Right atrium auricular region (tissue), 2 donors: ENCODE measurements at regions not wholly inside any gene's neighbourhood (a gene's known extent, or its start where the extent isn't known, plus 50 kb on each side); places are given as distances from the start of the nearest gene placed in this dataset.

Experiments used
- DNase-seq: peaks from one replicate; pipeline ENCODE4 v3.0.0-alpha.2; 2019; ENCODE audit warnings: low spot score
- H3K27ac ChIP-seq, 2 donors: fragments of 200-600 bp; sonication (generic); 1 replicate in 1 of 2; 2 replicates in 1 of 2; pipeline ENCODE4 v1.5.1; 2016 to 2019
- H3K27me3 ChIP-seq, 2 donors: fragments of 200-600 bp; sonication (generic); one replicate each; pipeline versions ENCODE4 v1.5.1 to v1.6.0; 2017 to 2019
- H3K36me3 ChIP-seq: fragments of 200-600 bp; sonication (generic); one replicate; pipeline ENCODE4 v1.5.1; 2016
- H3K4me1 ChIP-seq, 2 donors: fragments of 200-600 bp; sonication (generic); one replicate each; pipeline versions ENCODE4 v1.5.1 to v1.6.0; 2017 to 2019
- H3K4me3 ChIP-seq, 2 donors: fragments of 200-600 bp; sonication (generic); 1 replicate in 1 of 2; 2 replicates in 1 of 2; pipeline ENCODE4 v1.5.1; 2017 to 2019; ENCODE audit warnings: mild to moderate bottlenecking in 1 of 2, moderate library complexity in 1 of 2
- H3K9me3 ChIP-seq, 2 donors: fragments of 200-600 bp; sonication (generic); one replicate each; pipeline ENCODE4 v1.5.1; 2019
- TF ChIP-seq, protein P1 (sequence below), 2 donors: fragments of 200-600 bp; sonication (generic); IDR thresholded peaks; one replicate each; pipeline ENCODE4 v1.5.1; 2019; ENCODE audit warnings: antibody characterized with exemption in 2 of 2

DNA sequence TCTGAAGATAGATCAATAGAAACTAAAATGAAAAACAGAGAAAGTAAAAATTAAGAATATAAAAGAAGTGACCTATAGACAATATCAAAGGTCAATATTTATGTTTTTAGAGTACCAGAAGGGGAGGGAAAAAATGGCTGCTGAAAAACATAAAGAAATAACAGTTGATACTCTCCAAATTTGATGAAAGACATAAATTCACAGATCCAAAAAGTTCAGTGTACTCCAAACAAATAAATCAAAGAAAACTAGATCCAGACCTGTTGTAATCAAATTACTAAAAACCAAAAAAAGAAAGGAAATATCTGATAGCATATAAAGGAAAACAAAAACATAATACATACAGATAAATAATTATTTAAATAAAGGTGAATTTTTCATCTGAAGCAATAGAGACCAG is 1689.1 kb upstream of the TMEFF2 start:
- no peaks in the 10 kb centered on the region for H3K27me3 ChIP-seq
- no peaks in the 10 kb centered on the region for H3K4me1 ChIP-seq
- TF ChIP-seq, protein P1, sequence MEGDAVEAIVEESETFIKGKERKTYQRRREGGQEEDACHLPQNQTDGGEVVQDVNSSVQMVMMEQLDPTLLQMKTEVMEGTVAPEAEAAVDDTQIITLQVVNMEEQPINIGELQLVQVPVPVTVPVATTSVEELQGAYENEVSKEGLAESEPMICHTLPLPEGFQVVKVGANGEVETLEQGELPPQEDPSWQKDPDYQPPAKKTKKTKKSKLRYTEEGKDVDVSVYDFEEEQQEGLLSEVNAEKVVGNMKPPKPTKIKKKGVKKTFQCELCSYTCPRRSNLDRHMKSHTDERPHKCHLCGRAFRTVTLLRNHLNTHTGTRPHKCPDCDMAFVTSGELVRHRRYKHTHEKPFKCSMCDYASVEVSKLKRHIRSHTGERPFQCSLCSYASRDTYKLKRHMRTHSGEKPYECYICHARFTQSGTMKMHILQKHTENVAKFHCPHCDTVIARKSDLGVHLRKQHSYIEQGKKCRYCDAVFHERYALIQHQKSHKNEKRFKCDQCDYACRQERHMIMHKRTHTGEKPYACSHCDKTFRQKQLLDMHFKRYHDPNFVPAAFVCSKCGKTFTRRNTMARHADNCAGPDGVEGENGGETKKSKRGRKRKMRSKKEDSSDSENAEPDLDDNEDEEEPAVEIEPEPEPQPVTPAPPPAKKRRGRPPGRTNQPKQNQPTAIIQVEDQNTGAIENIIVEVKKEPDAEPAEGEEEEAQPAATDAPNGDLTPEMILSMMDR (IDR thresholded peaks at IDR 0.05) = no peak
- no peak overlapping the region for H3K27ac ChIP-seq
- H3K9me3 ChIP-seq = peaks cover 0 to 10% of the 10 kb centered on the region in 2 donors
- no peak for DNase-seq
- no peaks in the 10 kb centered on the region for H3K36me3 ChIP-seq
- no peak overlapping the region for H3K4me3 ChIP-seq

DNA sequence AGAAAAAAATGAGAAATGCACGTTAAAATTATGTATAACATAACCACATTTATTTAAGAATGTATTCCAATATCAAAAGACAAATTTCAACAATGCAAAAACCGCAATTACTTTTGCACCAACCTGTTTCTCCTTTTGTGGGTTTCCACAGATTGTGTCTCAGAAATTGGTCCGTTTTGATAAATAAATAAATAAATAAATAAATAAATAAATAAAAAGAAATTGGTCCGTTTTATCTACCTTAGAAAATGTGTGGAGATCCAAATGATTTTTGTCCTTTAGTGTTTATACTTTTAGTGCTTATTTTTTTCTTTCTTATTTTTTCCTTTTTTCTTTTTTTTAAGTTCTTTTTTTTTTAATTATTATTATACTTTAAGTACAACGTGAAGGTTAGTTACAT is 1682.2 kb upstream of the TMEFF2 start:
- H3K36me3 ChIP-seq = no peaks in the 10 kb centered on the region

DNA sequence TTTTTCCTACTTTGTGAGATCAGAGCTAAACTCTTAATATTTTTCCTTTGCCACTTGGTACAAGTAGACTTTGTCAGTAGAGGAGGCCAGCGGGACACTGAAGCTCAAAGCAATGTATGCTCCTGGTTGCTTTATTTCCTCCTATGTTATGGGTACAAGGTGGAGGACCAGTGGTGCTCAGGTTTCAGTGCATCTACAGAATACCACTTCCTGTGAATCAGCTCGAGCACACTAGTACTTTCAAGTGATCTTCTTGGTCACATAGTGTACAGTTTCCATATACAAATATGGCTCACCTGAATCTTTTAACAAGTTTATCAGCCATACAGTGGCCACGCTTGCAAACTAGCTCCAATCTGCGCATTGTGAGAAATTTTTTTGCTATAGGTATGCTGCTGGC is 1674.8 kb upstream of the TMEFF2 start:
- no peak overlapping the region for H3K27ac ChIP-seq
- H3K4me1 ChIP-seq = no peaks in the 10 kb centered on the region
- no peak overlapping the region for H3K4me3 ChIP-seq
- no peaks in the 10 kb centered on the region for H3K27me3 ChIP-seq
- H3K9me3 ChIP-seq = peaks cover 0 to 5% of the 10 kb centered on the region in 2 donors
- no peak for DNase-seq
- TF ChIP-seq, protein P1 (IDR thresholded peaks at IDR 0.05) = no peak
- no peaks in the 10 kb centered on the region for H3K36me3 ChIP-seq

More for the DNA sequence above, 1682.2 kb upstream of the TMEFF2 start:
- Histone ChIP-seq H3K27ac (no peak overlapping the region), H3K9me3 (no peaks in the 10 kb centered on the region), H3K27me3 (no peaks in the 10 kb centered on the region), H3K4me3 (no peak overlapping the region), H3K4me1 (no peaks in the 10 kb centered on the region)
- no peak for DNase-seq
- TF ChIP-seq, protein P1 (IDR thresholded peaks at IDR 0.05) = no peak

DNA sequence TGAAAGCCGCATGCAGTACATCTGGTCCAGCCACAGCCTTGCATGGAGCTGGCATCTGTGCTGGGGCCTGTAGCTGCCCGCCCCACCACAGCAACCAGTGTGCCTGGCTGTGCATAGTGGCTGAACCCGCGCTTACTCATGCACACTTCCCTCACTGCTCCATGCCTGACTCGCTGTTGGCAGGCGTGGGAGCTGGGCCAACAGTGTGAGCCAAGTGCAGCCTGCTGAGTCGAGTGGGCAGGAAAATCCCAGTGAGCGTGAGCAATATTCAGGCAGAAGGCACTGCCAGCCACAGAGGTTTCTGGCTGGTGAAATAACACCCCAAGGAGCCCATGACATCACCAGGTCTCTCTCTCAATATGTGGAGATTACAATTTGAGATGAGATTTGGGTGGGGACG is 1674.1 kb upstream of the TMEFF2 start:
- H3K36me3 ChIP-seq = no peaks in the 10 kb centered on the region
- no peak for DNase-seq
- TF ChIP-seq, protein P1 (IDR thresholded peaks at IDR 0.05) = no peak
- H3K27ac ChIP-seq = no peak overlapping the region
- H3K4me1 ChIP-seq = no peaks in the 10 kb centered on the region
- no peaks in the 10 kb centered on the region for H3K27me3 ChIP-seq
- H3K4me3 ChIP-seq = no peak overlapping the region
- H3K9me3 ChIP-seq = peaks cover 0 to 5% of the 10 kb centered on the region in 2 donors

DNA sequence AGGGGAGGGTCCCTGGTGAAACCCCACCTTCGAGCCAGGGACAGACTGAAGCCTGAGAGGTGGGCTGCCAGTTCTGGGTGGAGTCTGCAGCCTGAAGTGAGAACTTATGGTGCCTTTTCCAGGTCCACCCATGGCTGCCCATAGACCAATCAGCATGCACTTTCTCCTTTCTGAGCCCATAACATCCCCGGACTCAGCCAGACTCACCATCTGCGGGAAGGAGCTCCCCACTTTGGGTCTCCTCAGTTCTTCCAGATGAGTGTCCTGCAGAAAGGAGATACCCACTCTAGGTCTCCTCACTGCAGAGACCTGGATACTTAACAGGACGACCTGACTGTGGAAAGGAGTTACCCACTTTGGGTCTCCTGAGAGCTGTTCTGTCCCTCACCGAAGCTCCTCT is 1673.4 kb upstream of the TMEFF2 start:
- no peaks in the 10 kb centered on the region for H3K4me1 ChIP-seq
- no peak for DNase-seq
- TF ChIP-seq, protein P1 (IDR thresholded peaks at IDR 0.05) = no peak
- H3K9me3 ChIP-seq = peaks cover 0 to 5% of the 10 kb centered on the region in 2 donors
- no peak overlapping the region for H3K4me3 ChIP-seq
- no peaks in the 10 kb centered on the region for H3K27me3 ChIP-seq
- H3K36me3 ChIP-seq = no peaks in the 10 kb centered on the region
- no peak overlapping the region for H3K27ac ChIP-seq

DNA sequence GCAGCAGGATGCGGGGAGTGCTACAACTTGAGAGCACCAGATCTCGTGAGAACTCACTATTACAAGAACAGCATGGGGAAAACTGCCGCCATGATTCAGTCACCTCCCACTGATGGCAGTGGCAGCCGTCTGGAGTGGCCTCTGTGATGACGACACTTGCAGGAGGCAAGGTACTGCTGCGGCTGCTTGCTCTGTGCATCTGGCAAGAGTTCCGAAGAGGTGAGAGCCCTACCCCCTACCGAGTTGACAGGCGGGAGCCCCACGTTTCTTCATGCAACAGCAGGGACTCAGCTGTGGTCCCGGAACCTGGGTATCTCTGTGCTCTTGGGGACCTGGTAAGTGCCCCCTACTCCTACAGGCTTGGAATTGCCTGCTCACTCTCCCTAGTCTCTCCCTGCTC is 1672.7 kb upstream of the TMEFF2 start:
- Histone ChIP-seq H3K4me1 (no peaks in the 10 kb centered on the region), H3K4me3 (no peak overlapping the region), H3K9me3 (peaks cover 0 to 5% of the 10 kb centered on the region in 2 donors), H3K27me3 (no peaks in the 10 kb centered on the region), H3K27ac (no peak overlapping the region), H3K36me3 (no peaks in the 10 kb centered on the region)
- TF ChIP-seq, protein P1 (IDR thresholded peaks at IDR 0.05) = no peak
- no peak for DNase-seq
